ENCODE measurements at regions not wholly inside any gene's neighbourhood (a gene's known extent, or its start where the extent isn't known, plus 50 kb on each side); places are given as distances from the start of the nearest gene placed in this dataset.

DNA sequence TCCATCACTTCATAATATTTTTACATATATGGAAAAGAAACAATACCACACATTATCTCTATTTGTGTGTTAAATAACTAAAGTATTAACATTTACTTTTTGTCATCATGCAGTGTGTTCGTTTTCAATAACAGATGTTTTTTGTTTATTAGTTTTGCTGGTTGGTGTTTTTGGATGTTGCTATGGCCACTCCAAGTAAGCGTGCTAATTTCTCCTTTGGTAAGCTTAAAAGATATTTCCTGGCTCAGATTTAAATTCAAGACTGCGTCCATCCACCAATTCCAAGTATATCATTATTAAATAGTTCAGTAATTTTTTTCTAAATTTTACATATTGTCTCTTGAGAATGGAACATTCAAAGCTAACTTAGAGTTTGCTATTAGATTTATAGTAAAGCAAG, 235.4 kb upstream of the IL1RAPL1 start:
- WGBS, 2 donors, result 43 to 63% methylated on average over 3 of the region's 3 CpGs
- TF ChIP-seq, protein P1, sequence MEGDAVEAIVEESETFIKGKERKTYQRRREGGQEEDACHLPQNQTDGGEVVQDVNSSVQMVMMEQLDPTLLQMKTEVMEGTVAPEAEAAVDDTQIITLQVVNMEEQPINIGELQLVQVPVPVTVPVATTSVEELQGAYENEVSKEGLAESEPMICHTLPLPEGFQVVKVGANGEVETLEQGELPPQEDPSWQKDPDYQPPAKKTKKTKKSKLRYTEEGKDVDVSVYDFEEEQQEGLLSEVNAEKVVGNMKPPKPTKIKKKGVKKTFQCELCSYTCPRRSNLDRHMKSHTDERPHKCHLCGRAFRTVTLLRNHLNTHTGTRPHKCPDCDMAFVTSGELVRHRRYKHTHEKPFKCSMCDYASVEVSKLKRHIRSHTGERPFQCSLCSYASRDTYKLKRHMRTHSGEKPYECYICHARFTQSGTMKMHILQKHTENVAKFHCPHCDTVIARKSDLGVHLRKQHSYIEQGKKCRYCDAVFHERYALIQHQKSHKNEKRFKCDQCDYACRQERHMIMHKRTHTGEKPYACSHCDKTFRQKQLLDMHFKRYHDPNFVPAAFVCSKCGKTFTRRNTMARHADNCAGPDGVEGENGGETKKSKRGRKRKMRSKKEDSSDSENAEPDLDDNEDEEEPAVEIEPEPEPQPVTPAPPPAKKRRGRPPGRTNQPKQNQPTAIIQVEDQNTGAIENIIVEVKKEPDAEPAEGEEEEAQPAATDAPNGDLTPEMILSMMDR (IDR thresholded peaks at IDR 0.05), result no peak
- Histone ChIP-seq H3K27me3 (no peaks in the 10 kb centered on the region), H3K4me3 (no peak overlapping the region), H3K9me3 (no peaks in the 10 kb centered on the region), H3K27ac (no peak overlapping the region), H3K4me1 (no peaks in the 10 kb centered on the region), H3K36me3 (no peaks in the 10 kb centered on the region)
- FAIRE-seq (peak; percentile 45), DNase-seq (no peak), ATAC-seq (no peak)
- intact Hi-C loops (cut with DNase I), result no loop called here

DNA sequence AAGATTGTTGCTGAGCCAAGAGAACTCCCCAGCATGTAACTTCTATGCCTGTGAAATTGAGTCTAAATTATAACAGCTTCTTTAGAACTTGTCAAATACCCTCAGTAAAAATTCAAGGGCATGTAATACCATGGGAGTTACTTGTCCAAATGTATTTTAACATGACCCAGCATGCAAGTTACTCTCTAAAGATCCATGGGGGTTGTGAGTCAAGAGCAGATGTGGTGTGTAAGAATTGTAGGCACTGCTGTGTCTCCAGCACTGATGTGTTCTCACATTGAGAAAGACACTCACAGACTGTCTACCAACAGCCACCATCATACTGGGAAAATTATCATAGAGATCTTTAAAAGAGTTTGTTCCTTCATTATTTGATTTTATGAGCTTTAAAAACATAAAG, 237.4 kb upstream of the IL1RAPL1 start:
- Histone ChIP-seq H3K4me3 (no peak overlapping the region), H3K4me1 (no peaks in the 10 kb centered on the region), H3K27ac (no peak overlapping the region), H3K27me3 (no peaks in the 10 kb centered on the region), H3K36me3 (no peaks in the 10 kb centered on the region), H3K9me3 (no peaks in the 10 kb centered on the region)
- TF ChIP-seq, protein P1 (IDR thresholded peaks at IDR 0.05), result no peak
- FAIRE-seq (no peak), ATAC-seq (no peak), DNase-seq (no peak)
- intact Hi-C loops (cut with DNase I), result no loop called here

DNA sequence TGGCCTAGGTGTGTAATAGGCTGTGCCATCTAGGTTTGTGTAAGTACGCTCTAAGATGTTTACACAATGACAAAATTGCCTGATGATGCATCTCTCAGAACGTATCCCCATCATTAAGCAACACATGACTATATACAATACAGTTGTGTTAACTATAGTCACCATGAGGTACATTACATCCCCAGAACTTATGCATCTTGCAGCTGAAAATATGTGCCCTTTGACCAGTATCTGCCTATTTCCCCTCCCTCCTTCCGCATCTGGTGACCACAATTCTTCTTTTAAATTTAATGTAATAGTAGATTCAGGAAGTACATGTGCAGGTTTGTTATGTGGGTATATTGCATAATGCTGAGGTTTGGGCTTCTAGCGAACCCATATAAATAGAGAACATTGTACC, 239.8 kb upstream of the IL1RAPL1 start:
- Histone ChIP-seq H3K27me3 (no peaks in the 10 kb centered on the region), H3K27ac (no peak overlapping the region), H3K9me3 (no peaks in the 10 kb centered on the region), H3K4me3 (no peak overlapping the region), H3K36me3 (no peaks in the 10 kb centered on the region), H3K4me1 (no peaks in the 10 kb centered on the region)
- DNase-seq (no peak), FAIRE-seq (no peak), ATAC-seq (no peak)
- WGBS, 2 donors, result 72 to 78% methylated on average over 4 of the region's 4 CpGs
- TF ChIP-seq, protein P1 (IDR thresholded peaks at IDR 0.05), result no peak
- intact Hi-C loops (cut with DNase I), result no loop called here

- FAIRE-seq (no peak), DNase-seq (no peak)
- TF ChIP-seq, protein P1 (IDR thresholded peaks at IDR 0.05), result no peak
Measured at GRCh38 chrX:28329156-28329555, 258.1 kb upstream of the IL1RAPL1 start.

DNA sequence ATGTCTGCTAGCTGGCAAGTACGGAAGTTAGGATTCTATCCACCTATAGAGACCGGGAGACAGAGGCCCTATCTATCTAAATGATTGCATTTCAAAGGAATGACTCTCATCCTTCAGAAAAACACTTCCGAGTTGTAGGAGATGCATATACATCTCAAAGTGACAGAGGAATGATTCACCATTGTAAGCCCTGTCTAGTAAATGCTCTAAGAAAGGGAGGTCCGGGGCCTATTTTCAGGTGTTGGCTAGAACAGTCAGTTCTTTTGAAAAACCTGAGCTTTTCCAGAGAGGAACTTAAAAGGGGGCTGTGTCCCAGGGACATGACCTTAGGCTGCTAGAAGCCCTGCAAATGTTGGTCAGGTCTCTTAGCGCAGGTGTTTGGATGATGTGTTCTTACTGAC, 262.9 kb upstream of the IL1RAPL1 start:
- Histone ChIP-seq H3K27ac (no peak overlapping the region), H3K9me3 (no peaks in the 10 kb centered on the region), H3K4me3 (no peak overlapping the region), H3K4me1 (no peaks in the 10 kb centered on the region), H3K27me3 (no peaks in the 10 kb centered on the region), H3K36me3 (no peaks in the 10 kb centered on the region)
- intact Hi-C loops (cut with DNase I), result no loop called here
- WGBS, 2 donors, result 40 to 65% methylated on average over 5 of the region's 5 CpGs
- TF ChIP-seq, protein P1 (IDR thresholded peaks at IDR 0.05), result no peak
- FAIRE-seq (no peak), DNase-seq (no peak), ATAC-seq (no peak)

More at GRCh38 chrX:28329156-28329555, 258.1 kb upstream of the IL1RAPL1 start:
- no peak for ATAC-seq
- Histone ChIP-seq H3K9me3 (no peaks in the 10 kb centered on the region), H3K27ac (no peak overlapping the region), H3K4me1 (no peaks in the 10 kb centered on the region), H3K4me3 (no peak overlapping the region), H3K36me3 (no peaks in the 10 kb centered on the region), H3K27me3 (peaks cover 0 to 4% (median 2%) of the 10 kb centered on the region in 4 donors)
- intact Hi-C loops (cut with DNase I), result no loop called here
- WGBS, 2 donors, result 36 to 41% methylated on average over 3 of the region's 3 CpGs
